Lower leg skin (tissue), 4 donors: ENCODE measurements at regions not wholly inside any gene's neighbourhood (a gene's known extent, or its start where the extent isn't known, plus 50 kb on each side); places are given as distances from the start of the nearest gene placed in this dataset.

Experiments used
- DNase-seq, 2 donors: peaks; one replicate each; pipeline ENCODE4 v3.0.0-alpha.2; 2019; ENCODE audit warnings: low spot score in 2 of 2
- H3K4me3 ChIP-seq: fragments of 200-600 bp; sonication (generic); 2 replicates; pipeline ENCODE4 v1.5.1; 2017; ENCODE audit warnings: mild to moderate bottlenecking, low read depth; ENCODE audit not compliant: poor library complexity, severe bottlenecking
- CTCF ChIP-seq, 3 donors: fragments of 450-650 bp; IDR thresholded peaks; one replicate each; pipeline ENCODE4 v1.5.1; 2016; ENCODE audit warnings: antibody characterized with exemption in 3 of 3, mild to moderate bottlenecking in 3 of 3, moderate library complexity in 2 of 3
- POLR2A ChIP-seq, 2 donors: fragments of 450-650 bp; IDR thresholded peaks; one replicate each; pipeline ENCODE4 v1.6.1; 2016 to 2017; ENCODE audit warnings: antibody characterized with exemption in 2 of 2, mild to moderate bottlenecking in 1 of 2, moderate library complexity in 1 of 2
- WGBS, 2 donors: methylation state at CpG; one replicate each; pipeline ENCODE4 v1.1.5; 2018; 5-methylcytosine and 5-hydroxymethylcytosine counted together
- intact Hi-C: fragments of 100-400 bp; cut with DNase I; formaldehyde crosslinking; loops from one replicate; pipeline ENCODE4 v1.15.0; 2023; ENCODE audit warnings: low total_unique reads

GRCh38 chr2:220070349-220070748 is 442.9 kb downstream of the SLC4A3 start:
- no peak for DNase-seq
- TF ChIP-seq CTCF (IDR thresholded peaks at IDR 0.05) = no peak
- TF ChIP-seq POLR2A (IDR thresholded peaks at IDR 0.05) = no peak
- intact Hi-C loops = no loop called here
- 85 to 95% methylated on average over 1 of the region's 1 CpG for WGBS, 2 donors
- no peak overlapping the region for H3K4me3 ChIP-seq

GRCh38 chr2:220071696-220072095 is 444.3 kb downstream of the SLC4A3 start:
- DNase-seq = no peak
- 78% methylated on average over 5 of the region's 5 CpGs for WGBS, 2 donors
- TF ChIP-seq CTCF (IDR thresholded peaks at IDR 0.05) (no peak), POLR2A (IDR thresholded peaks at IDR 0.05) (no peak)
- intact Hi-C loops = no loop called here
- no peak overlapping the region for H3K4me3 ChIP-seq

GRCh38 chr2:220072669-220073220 is 445.3 kb downstream of the SLC4A3 start:
- no peak for TF ChIP-seq POLR2A (IDR thresholded peaks at IDR 0.05)
- no peak for TF ChIP-seq CTCF (IDR thresholded peaks at IDR 0.05)
- DNase-seq = no peak
- intact Hi-C loops = no loop called here
- H3K4me3 ChIP-seq = no peak overlapping the region
- WGBS, 2 donors = 79 to 84% methylated on average over 8 of the region's 8 CpGs

- intact Hi-C loops = no loop called here
- H3K4me3 ChIP-seq = no peak overlapping the region
- no peak for DNase-seq
- 61 to 75% methylated on average over 1 of the region's 1 CpG for WGBS, 2 donors
- no peak for TF ChIP-seq POLR2A (IDR thresholded peaks at IDR 0.05)
- TF ChIP-seq CTCF (IDR thresholded peaks at IDR 0.05) = no peak
Observed at GRCh38 chr2:220075835-220076234, 448.4 kb downstream of the SLC4A3 start.

- peak in 1 of 2 donors; percentile 24 for DNase-seq
- no peak overlapping the region for H3K4me3 ChIP-seq
- TF ChIP-seq POLR2A (IDR thresholded peaks at IDR 0.05) = no peak
- TF ChIP-seq CTCF (IDR thresholded peaks at IDR 0.05) = no peak
- WGBS, 2 donors = 28 to 30% methylated on average over 9 of the region's 9 CpGs
- intact Hi-C loops = no loop called here
Observed at GRCh38 chr2:220076734-220077133, 449.3 kb downstream of the SLC4A3 start.

GRCh38 chr2:220077488-220077887 is 450.1 kb downstream of the SLC4A3 start:
- no peak for DNase-seq
- H3K4me3 ChIP-seq = no peak overlapping the region
- intact Hi-C loops = no loop called here
- no peak for TF ChIP-seq CTCF (IDR thresholded peaks at IDR 0.05)
- TF ChIP-seq POLR2A (IDR thresholded peaks at IDR 0.05) = no peak
- WGBS, 2 donors = 23 to 25% methylated on average over 6 of the region's 6 CpGs
